Muscle layer of duodenum (tissue), 2 donors: ENCODE measurements at regions not wholly inside any gene's neighbourhood (a gene's known extent, or its start where the extent isn't known, plus 50 kb on each side); places are given as distances from the start of the nearest gene placed in this dataset.
"Not testable (repeated sequence)": the region's sequence is repeated elsewhere in the genome, so short reads cannot be mapped to it uniquely, and the experiment has no call there.

Experiments
- H3K27ac ChIP-seq: one replicate; pipeline ENCODE4 v1.7.0; 2013; ENCODE audit warnings: mild to moderate bottlenecking, low read length
- H3K27me3 ChIP-seq: one replicate; pipeline ENCODE4 v1.7.0; 2013; ENCODE audit warnings: low read depth, mild to moderate bottlenecking, control low read depth, low read length
- H3K36me3 ChIP-seq, 2 donors: one replicate each; pipeline ENCODE4 v1.7.0; 2013; ENCODE audit warnings: low read length in 2 of 2, control low read depth in 1 of 2, mild to moderate bottlenecking in 1 of 2; ENCODE audit not compliant: insufficient read depth in 2 of 2, control insufficient read depth in 1 of 2
- H3K4me1 ChIP-seq, 2 donors: one replicate each; pipeline ENCODE4 v1.7.0; 2013; ENCODE audit warnings: low read length in 2 of 2, mild to moderate bottlenecking in 2 of 2, control low read depth in 1 of 2, moderate library complexity in 1 of 2; ENCODE audit not compliant: insufficient read depth in 2 of 2, control insufficient read depth in 1 of 2
- H3K4me3 ChIP-seq, 2 donors: one replicate each; pipeline ENCODE4 v1.7.0; 2013; ENCODE audit warnings: low read length in 2 of 2, low read depth in 1 of 2, mild to moderate bottlenecking in 1 of 2
- H3K9me3 ChIP-seq, 2 donors: one replicate each; pipeline ENCODE4 v1.7.0; 2013; ENCODE audit warnings: low read length in 2 of 2, control low read depth in 1 of 2, mild to moderate bottlenecking in 1 of 2; ENCODE audit not compliant: control insufficient read depth in 1 of 2
- donor health status: healthy.

- Histone ChIP-seq H3K27ac (no peak overlapping the region), H3K36me3 (no peaks in the 10 kb centered on the region), H3K9me3 (no peaks in the 10 kb centered on the region), H3K27me3 (no peaks in the 10 kb centered on the region), H3K4me3 (no peak overlapping the region), H3K4me1 (no peaks in the 10 kb centered on the region)
Observed at GRCh38 chr10:65133652-65134051, 1612.5 kb downstream of the REEP3 start.

- no peaks in the 10 kb centered on the region for H3K4me1 ChIP-seq
- H3K27me3 ChIP-seq = no peaks in the 10 kb centered on the region
- no peaks in the 10 kb centered on the region for H3K9me3 ChIP-seq
- no peaks in the 10 kb centered on the region for H3K36me3 ChIP-seq
- no peak overlapping the region for H3K4me3 ChIP-seq
- no peak overlapping the region for H3K27ac ChIP-seq
Observed at GRCh38 chr10:65135508-65135907, 1614.3 kb downstream of the REEP3 start.

GRCh38 chr10:65142641-65143435, 1621.6 kb downstream of the REEP3 start:
- Histone ChIP-seq H3K9me3 (no peaks in the 10 kb centered on the region), H3K4me1 (no peaks in the 10 kb centered on the region), H3K27me3 (no peaks in the 10 kb centered on the region), H3K36me3 (no peaks in the 10 kb centered on the region), H3K27ac (no peak overlapping the region), H3K4me3 (no peak overlapping the region)

GRCh38 chr10:65143723-65144122, 1622.5 kb downstream of the REEP3 start:
- H3K27me3 ChIP-seq = no peaks in the 10 kb centered on the region

GRCh38 chr10:65149878-65150277, 1628.7 kb downstream of the REEP3 start:
- H3K9me3 ChIP-seq = no peaks in the 10 kb centered on the region
- H3K36me3 ChIP-seq = no peaks in the 10 kb centered on the region
- no peak overlapping the region for H3K4me3 ChIP-seq
- no peak overlapping the region for H3K27ac ChIP-seq
- no peaks in the 10 kb centered on the region for H3K4me1 ChIP-seq
- no peaks in the 10 kb centered on the region for H3K27me3 ChIP-seq

More at GRCh38 chr10:65143723-65144122, 1622.5 kb downstream of the REEP3 start:
- Histone ChIP-seq H3K4me3 (no peak overlapping the region), H3K9me3 (no peaks in the 10 kb centered on the region), H3K36me3 (no peaks in the 10 kb centered on the region), H3K27ac (no peak overlapping the region), H3K4me1 (no peaks in the 10 kb centered on the region)

DNA sequence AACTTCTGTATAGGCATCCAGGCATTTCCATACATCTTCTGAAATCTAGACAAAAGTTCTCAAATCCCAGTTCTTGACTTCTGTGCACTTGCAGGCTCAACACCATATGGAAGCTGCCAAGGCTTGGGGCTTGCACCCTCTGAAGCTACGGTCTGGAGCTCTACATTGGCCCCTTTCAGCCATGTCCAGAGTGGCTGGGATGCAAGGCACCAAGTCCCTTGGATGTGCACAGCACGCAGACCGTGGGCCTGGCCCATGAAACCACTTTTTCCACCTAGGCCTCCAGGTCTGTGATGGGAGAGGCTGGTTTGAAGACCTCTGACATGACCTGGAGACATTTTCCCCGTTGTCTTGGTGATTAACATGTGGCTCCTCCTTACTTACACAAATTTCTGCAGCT, 1645.1 kb downstream of the REEP3 start:
- no peaks in the 10 kb centered on the region for H3K4me1 ChIP-seq
- no peak overlapping the region for H3K27ac ChIP-seq
- no peaks in the 10 kb centered on the region for H3K27me3 ChIP-seq
- no peak overlapping the region for H3K4me3 ChIP-seq
- H3K9me3 ChIP-seq = no peaks in the 10 kb centered on the region
- H3K36me3 ChIP-seq = no peaks in the 10 kb centered on the region

- H3K36me3 ChIP-seq = no peaks in the 10 kb centered on the region
Observed at GRCh38 chr10:65172249-65172648, 1651.0 kb downstream of the REEP3 start.

GRCh38 chr10:65176994-65177393, 1655.8 kb downstream of the REEP3 start:
- Histone ChIP-seq H3K27me3 (no peaks in the 10 kb centered on the region), H3K36me3 (no peaks in the 10 kb centered on the region), H3K9me3 (no peaks in the 10 kb centered on the region), H3K27ac (no peak overlapping the region), H3K4me1 (no peaks in the 10 kb centered on the region), H3K4me3 (no peak overlapping the region)

More at GRCh38 chr10:65172249-65172648, 1651.0 kb downstream of the REEP3 start:
- no peak overlapping the region for H3K4me3 ChIP-seq
- no peak overlapping the region for H3K27ac ChIP-seq
- H3K9me3 ChIP-seq = no peaks in the 10 kb centered on the region
- H3K27me3 ChIP-seq = no peaks in the 10 kb centered on the region
- H3K4me1 ChIP-seq = no peaks in the 10 kb centered on the region

GRCh38 chr10:65183236-65183635, 1662.0 kb downstream of the REEP3 start:
- H3K9me3 ChIP-seq = no peaks in the 10 kb centered on the region
- H3K27ac ChIP-seq = no peak overlapping the region
- H3K4me3 ChIP-seq = no peak overlapping the region
- H3K27me3 ChIP-seq = no peaks in the 10 kb centered on the region
- H3K4me1 ChIP-seq = no peaks in the 10 kb centered on the region
- no peaks in the 10 kb centered on the region for H3K36me3 ChIP-seq

DNA sequence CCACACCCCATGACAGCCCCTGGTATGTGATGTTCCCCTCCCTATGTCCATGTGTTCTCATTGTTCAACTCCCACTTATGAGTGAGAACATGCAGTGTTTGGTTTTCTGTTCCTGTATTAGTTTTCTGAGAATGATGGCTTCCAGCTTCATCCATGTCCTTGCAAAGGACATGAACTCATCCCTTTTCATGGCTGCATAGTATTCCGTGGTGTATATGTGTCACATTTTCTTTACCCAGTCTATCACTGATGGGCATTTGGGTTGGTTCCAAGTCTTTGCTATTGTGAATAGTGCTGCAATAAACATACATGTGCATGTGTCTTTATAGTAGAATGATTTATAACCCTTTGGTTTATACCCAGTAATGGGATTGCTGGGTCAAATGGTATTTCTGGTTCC, 1665.5 kb downstream of the REEP3 start:
- H3K4me1 ChIP-seq, H3K9me3 ChIP-seq, H3K36me3 ChIP-seq, H3K4me3 ChIP-seq, H3K27ac ChIP-seq, H3K27me3 ChIP-seq: not testable (repeated sequence)

- Histone ChIP-seq H3K4me3 (no peak overlapping the region), H3K36me3 (no peaks in the 10 kb centered on the region), H3K27me3 (no peaks in the 10 kb centered on the region), H3K9me3 (no peaks in the 10 kb centered on the region), H3K27ac (no peak overlapping the region), H3K4me1 (no peaks in the 10 kb centered on the region)
Observed at GRCh38 chr10:65194126-65194525, 1672.9 kb downstream of the REEP3 start.

GRCh38 chr10:65194555-65194954, 1673.4 kb downstream of the REEP3 start:
- Histone ChIP-seq H3K27me3 (no peaks in the 10 kb centered on the region), H3K9me3 (no peaks in the 10 kb centered on the region), H3K36me3 (no peaks in the 10 kb centered on the region), H3K27ac (no peak overlapping the region), H3K4me3 (no peak overlapping the region), H3K4me1 (no peaks in the 10 kb centered on the region)
